ELF-1 (cell line): ENCODE measurements at regions not wholly inside any gene's neighbourhood (a gene's known extent, or its start where the extent isn't known, plus 50 kb on each side); places are given as distances from the start of the nearest gene placed in this dataset.

Source experiments
- DNase-seq: peaks from one replicate; pipeline ENCODE4 v3.0.0-alpha.2; 2016; ENCODE audit warnings: low read depth, low spot score

DNA sequence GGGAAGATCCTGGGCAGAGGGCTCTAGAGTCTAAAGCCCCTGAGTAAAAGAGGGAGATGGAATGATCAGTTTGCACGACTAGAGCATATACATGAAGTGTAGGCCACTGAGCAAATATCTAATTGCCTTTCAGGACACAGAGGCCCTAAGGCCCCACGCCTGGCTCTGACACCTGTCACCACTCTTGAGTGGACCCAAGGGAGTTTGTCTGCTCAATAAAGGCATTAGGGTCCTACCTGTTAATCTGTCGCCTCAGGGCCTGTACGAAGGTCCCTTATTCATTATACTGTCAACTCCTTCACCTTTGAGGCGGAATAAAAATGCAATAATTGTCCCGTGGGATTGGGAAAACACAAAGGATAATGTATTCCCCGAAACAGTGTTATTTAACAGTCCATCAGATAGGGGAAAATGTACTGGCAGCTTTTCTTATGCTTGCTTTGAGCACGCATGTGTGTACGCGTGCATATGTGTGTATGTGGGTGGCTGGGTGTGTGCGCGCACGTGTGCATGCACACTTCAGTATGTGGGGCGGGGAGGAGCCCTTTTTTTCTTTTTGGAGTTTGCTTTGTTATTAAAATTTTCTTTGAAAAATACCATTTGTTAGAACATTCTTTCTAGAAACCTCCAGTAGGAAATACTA is 161.8 kb upstream of the SERP2 start:
- DNase-seq: no peak

GRCh38 chr13:44212633-44213396 is 160.8 kb upstream of the SERP2 start:
- no peak for DNase-seq

GRCh38 chr13:44218501-44219240 is 155.0 kb upstream of the SERP2 start:
- no peak for DNase-seq

GRCh38 chr13:44219577-44220548 is 153.8 kb upstream of the SERP2 start:
- DNase-seq: no peak

DNA sequence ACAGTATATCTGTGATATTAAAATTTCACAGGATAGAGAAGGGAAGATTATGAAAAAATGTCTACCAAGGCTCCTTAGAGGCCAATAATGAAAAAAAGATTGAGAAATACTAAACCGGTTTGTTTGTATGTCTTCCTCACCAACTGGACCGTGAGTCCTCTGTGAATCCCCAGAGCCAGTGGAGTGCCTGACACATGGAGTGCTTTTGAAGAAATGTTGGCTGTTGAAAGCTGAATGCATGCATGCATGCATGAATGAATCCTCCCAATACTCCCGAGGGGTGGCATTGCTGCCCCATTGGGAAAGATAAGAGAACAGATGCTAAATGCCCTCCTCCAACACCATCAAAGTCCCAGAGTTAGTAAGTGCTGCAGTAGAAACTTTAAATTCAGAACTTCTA is 152.7 kb upstream of the SERP2 start:
- DNase-seq: no peak

DNA sequence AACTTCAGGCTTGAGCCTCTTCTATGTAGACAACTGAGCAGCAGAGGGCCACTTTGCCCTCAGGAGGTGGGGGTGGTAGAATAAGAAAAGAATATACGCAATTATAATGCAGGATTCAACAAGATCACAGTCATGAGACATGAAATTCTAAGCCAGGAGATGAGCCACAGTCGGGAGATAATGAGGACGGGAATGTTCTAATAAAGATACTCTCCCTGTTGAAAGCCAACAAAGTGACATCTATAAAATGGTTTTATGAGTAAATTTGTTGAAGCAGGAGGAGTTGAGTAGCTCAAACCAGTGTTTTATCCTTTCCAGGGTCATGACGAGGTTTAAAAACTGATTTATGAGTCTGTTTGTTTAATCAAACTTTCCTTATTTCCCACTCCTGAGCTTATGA is 152.0 kb upstream of the SERP2 start:
- DNase-seq: no peak

- DNase-seq: no peak
Measured at GRCh38 chr13:44223770-44224444, 149.7 kb upstream of the SERP2 start.

- no peak for DNase-seq
Measured at GRCh38 chr13:44224450-44225149, 149.0 kb upstream of the SERP2 start.

- DNase-seq: no peak
Measured at GRCh38 chr13:44229371-44230030, 144.1 kb upstream of the SERP2 start.

GRCh38 chr13:44230071-44230470 is 143.6 kb upstream of the SERP2 start:
- no peak for DNase-seq

DNA sequence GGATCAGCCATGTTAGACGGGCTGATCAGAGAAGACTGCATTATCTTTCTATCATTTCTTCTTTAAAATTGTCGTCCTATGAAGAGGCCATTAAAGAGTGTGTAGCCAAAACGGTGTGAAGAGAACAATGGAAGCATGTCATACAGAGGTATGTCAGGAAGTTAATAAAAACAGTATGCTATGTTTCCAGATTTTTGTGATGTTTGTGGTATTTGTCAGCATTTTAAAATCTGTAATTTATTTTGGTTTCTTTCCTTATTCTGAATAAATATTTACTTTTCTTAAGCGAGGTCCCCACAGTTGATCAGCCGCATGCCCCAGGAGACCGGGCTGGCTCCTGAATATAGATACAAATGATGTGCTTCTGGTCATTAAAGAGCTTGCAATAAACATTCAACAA is 142.9 kb upstream of the SERP2 start:
- no peak for DNase-seq

- DNase-seq: peak; percentile 94
Measured at GRCh38 chr13:44231786-44232516, 141.7 kb upstream of the SERP2 start.

- DNase-seq: no peak
Measured at GRCh38 chr13:44232774-44233173, 140.8 kb upstream of the SERP2 start.

- no peak for DNase-seq
Measured at GRCh38 chr13:44234566-44234965, 139.1 kb upstream of the SERP2 start.

GRCh38 chr13:44236370-44236769 is 137.3 kb upstream of the SERP2 start:
- no peak for DNase-seq

DNA sequence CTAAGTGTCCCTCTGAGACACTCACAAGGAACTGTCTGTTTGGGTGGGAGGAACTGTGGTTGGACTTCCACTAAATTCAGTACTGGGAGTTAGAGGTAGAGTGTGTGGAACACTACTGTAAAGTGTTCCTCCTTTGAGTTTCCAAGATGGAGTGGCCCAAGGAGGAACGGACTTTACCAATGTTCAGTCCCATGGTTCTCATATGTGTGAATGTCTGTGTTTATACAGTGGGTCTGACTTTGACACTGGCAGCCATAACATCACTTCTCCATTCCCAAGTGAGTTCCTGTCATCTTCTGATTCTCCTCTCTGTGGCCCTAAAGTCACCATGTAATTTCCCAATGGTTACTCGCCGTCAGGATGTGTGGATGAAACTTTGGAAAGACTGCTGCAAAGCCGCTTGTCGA is 136.8 kb upstream of the SERP2 start:
- DNase-seq: no peak

- DNase-seq: no peak
Measured at GRCh38 chr13:44237276-44237767, 136.3 kb upstream of the SERP2 start.

GRCh38 chr13:44237881-44238421 is 135.7 kb upstream of the SERP2 start:
- no peak for DNase-seq
